ENCODE measurements at regions not wholly inside any gene's neighbourhood (a gene's known extent, or its start where the extent isn't known, plus 50 kb on each side); places are given as distances from the start of the nearest gene placed in this dataset.

DNA sequence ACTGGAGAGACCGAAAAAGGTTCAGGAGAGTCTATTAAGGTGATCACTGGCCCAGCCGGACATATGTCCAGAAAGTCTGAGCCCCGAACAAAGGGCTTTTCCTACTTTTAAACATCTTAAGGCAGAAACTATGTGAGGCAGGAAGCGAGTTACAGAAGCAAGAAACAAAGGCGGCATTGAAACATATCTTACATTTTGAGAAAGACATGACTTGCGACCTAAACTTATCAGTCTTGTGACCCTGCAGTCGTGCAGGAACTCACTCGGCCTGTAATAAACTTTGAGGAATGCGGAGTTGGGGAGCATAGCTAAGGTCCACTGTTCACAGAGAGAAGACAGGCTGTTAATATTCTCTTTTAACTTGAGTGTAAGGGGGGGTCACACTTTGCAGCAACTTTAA is 158.7 kb downstream of the TBX22 start:
- ATAC-seq: no peak
- 43% methylated on average over 9 of the region's 9 CpGs for WGBS (ENCODE audit: insufficient coverage, low coverage, low lambda C conversion rate, missing lambda C conversion rate)
- intact Hi-C loops (cut with DNase I): no loop called here
- no peak overlapping the region for H3K27ac ChIP-seq
- DNase-seq: no peak
- no peaks in the 10 kb centered on the region for H3K9me3 ChIP-seq
- H3K4me3 ChIP-seq: no peak overlapping the region
- TF ChIP-seq, protein P1, sequence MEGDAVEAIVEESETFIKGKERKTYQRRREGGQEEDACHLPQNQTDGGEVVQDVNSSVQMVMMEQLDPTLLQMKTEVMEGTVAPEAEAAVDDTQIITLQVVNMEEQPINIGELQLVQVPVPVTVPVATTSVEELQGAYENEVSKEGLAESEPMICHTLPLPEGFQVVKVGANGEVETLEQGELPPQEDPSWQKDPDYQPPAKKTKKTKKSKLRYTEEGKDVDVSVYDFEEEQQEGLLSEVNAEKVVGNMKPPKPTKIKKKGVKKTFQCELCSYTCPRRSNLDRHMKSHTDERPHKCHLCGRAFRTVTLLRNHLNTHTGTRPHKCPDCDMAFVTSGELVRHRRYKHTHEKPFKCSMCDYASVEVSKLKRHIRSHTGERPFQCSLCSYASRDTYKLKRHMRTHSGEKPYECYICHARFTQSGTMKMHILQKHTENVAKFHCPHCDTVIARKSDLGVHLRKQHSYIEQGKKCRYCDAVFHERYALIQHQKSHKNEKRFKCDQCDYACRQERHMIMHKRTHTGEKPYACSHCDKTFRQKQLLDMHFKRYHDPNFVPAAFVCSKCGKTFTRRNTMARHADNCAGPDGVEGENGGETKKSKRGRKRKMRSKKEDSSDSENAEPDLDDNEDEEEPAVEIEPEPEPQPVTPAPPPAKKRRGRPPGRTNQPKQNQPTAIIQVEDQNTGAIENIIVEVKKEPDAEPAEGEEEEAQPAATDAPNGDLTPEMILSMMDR (IDR thresholded peaks at IDR 0.05): no peak
- no peak for TF ChIP-seq POLR2A (IDR thresholded peaks at IDR 0.05)
- H3K36me3 ChIP-seq: no peaks in the 10 kb centered on the region
- no peaks in the 10 kb centered on the region for H3K4me1 ChIP-seq
- H3K27me3 ChIP-seq: no peaks in the 10 kb centered on the region

DNA sequence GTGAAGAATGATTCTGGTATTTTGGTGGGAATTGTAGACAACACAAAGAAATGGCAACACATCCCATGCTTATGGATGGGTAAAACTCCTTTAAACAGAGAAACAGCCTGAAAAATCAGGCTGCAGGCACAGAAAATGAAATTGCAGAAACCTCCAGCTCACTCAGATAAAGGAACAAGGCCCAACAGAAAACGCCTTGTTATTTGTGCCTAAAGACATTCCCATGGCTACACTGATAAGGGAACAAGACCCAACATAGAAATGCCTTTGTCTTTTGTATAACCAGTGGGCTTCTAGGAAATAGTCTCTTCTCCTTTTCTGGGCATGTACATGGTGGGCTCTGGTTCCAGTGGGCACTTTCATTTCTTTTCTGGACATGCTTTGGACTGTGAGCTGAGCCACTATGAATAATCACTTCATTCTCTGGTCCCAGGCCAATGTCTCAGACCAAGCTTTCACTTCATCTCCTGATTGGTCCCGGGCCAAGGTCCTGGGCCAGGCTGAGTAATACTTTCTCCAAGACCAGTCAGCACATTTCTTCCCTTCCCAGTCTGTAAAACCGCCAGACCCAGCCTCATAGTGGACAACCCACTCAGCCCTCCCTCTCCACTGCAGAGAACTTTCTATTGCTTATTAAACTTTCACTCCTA is 160.5 kb downstream of the TBX22 start:
- WGBS (ENCODE audit: insufficient coverage, low coverage, low lambda C conversion rate, missing lambda C conversion rate): 26% methylated on average over 3 of the region's 3 CpGs
- intact Hi-C loops (cut with DNase I): no loop called here
- ATAC-seq (no peak), DNase-seq (no peak)
- Histone ChIP-seq H3K4me3 (no peak overlapping the region), H3K36me3 (no peaks in the 10 kb centered on the region), H3K27ac (no peak overlapping the region), H3K4me1 (no peaks in the 10 kb centered on the region), H3K9me3 (no peaks in the 10 kb centered on the region), H3K27me3 (no peaks in the 10 kb centered on the region)
- TF ChIP-seq, protein P1 (IDR thresholded peaks at IDR 0.05): no peak
- TF ChIP-seq POLR2A (IDR thresholded peaks at IDR 0.05): no peak

DNA sequence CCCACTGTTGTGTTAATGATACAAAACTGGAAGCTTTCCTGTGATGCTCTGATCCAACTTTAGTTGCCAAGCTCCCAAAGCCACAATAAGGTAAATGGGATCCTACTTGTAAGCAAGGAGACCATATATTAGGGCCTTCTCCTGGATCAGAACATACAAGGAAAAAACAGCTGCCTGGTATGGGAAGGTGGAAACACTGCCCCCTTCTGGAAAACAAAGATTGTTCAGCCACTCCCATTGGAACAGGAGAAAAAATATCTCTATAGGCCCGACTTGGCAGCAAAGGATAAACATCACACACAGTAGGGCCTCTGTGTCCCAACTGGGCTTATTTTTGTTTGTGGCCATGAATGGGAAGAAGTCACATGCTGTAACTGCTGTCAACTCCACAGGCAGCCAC is 166.5 kb downstream of the TBX22 start:
- Histone ChIP-seq H3K36me3 (no peaks in the 10 kb centered on the region), H3K27ac (no peak overlapping the region), H3K9me3 (no peaks in the 10 kb centered on the region), H3K27me3 (no peaks in the 10 kb centered on the region), H3K4me1 (no peaks in the 10 kb centered on the region), H3K4me3 (no peak overlapping the region)
- DNase-seq: no peak
- no peak for TF ChIP-seq POLR2A (IDR thresholded peaks at IDR 0.05)
- TF ChIP-seq, protein P1 (IDR thresholded peaks at IDR 0.05): peak in 3 of 4 donors; percentile 22 to 41 (median 23)
- 10% methylated on average over 1 of the region's 1 CpG for WGBS (ENCODE audit: insufficient coverage, low coverage, low lambda C conversion rate, missing lambda C conversion rate)
- ATAC-seq: no peak
- intact Hi-C loops (cut with DNase I): no loop called here

DNA sequence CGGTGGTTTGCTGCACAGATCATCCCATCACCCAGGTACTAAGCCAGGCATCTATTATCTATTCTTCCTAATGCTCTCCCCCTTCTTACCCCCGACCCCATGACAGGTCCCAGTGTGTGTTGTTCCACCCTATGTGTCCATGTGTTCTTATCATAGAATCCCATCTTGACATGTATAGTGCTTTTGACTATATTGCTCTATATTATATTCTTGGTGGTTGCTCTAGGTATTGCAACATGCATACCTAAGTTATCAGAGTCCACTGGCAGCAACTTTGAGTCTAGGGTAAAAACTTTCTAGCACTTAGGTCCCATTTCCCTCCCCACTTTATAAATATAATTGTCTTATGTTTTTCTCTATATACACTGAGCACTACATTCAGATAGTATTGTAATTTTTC is 170.3 kb downstream of the TBX22 start:
- Histone ChIP-seq H3K4me3 (no peak overlapping the region), H3K27ac (no peak overlapping the region), H3K27me3 (no peaks in the 10 kb centered on the region), H3K9me3 (no peaks in the 10 kb centered on the region), H3K36me3 (no peaks in the 10 kb centered on the region), H3K4me1 (no peaks in the 10 kb centered on the region)
- DNase-seq (no peak), ATAC-seq (no peak)
- intact Hi-C loops (cut with DNase I): no loop called here
- no peak for TF ChIP-seq POLR2A (IDR thresholded peaks at IDR 0.05)
- TF ChIP-seq, protein P1 (IDR thresholded peaks at IDR 0.05): no peak
- WGBS (ENCODE audit: insufficient coverage, low coverage, low lambda C conversion rate, missing lambda C conversion rate): 45% methylated on average over 2 of the region's 2 CpGs

DNA sequence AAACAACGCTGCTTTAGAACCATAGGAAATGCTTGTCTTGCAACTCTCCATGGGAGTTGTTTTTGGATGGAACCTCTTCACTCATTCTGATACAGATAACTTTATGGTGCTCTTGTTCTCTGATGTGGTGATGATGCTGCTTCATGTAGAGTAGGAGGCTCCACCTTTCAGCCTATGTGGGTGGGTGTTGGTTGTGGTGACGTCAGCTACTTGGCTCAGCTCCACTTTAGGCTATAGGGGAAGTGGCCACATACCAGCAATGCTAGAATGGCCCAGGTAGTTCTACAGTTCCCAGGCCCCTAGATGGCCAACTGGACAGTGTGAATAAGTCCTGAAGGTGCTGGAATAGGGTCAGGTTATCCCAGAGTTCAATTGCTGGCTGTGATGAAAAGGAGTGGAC is 192.1 kb downstream of the TBX22 start:
- ATAC-seq (no peak), DNase-seq (no peak)
- Histone ChIP-seq H3K4me1 (no peaks in the 10 kb centered on the region), H3K36me3 (no peaks in the 10 kb centered on the region), H3K4me3 (no peak overlapping the region), H3K27ac (no peak overlapping the region), H3K9me3 (no peaks in the 10 kb centered on the region), H3K27me3 (no peaks in the 10 kb centered on the region)
- intact Hi-C loops (cut with DNase I): no loop called here
- 64% methylated on average over 1 of the region's 2 CpGs for WGBS (ENCODE audit: insufficient coverage, low coverage, low lambda C conversion rate, missing lambda C conversion rate)
- TF ChIP-seq, protein P1 (IDR thresholded peaks at IDR 0.05): no peak
- no peak for TF ChIP-seq POLR2A (IDR thresholded peaks at IDR 0.05)
